ENCODE measurements at regions not wholly inside any gene's neighbourhood (a gene's known extent, or its start where the extent isn't known, plus 50 kb on each side); places are given as distances from the start of the nearest gene placed in this dataset.

GRCh38 chr3:25915673-25916072 lies 125.8 kb downstream of the OXSM start:
- TF ChIP-seq POLR2A (IDR thresholded peaks at IDR 0.05) (no peak), CTCF (IDR thresholded peaks at IDR 0.05) (no peak)

All from tibial nerve (tissue), 3 donors.